Activated T-cell treated with anti-CD3 and anti-CD28 coated beads, Interleukin-2, amount 50 U/mL, for 72 hours (primary cell): ENCODE measurements at regions not wholly inside any gene's neighbourhood (a gene's known extent, or its start where the extent isn't known, plus 50 kb on each side); places are given as distances from the start of the nearest gene placed in this dataset.

Source experiments
- ATAC-seq, 2 donors: fragments of 150-1000 bp; cut with Tn5 transposase; replicated peaks in 1 of 2; 2 replicates each; pipeline ENCODE4 v1.10.0; 2021; ENCODE audit warnings: moderate library complexity in 2 of 2, mild to moderate bottlenecking in 1 of 2
- DNase-seq, 2 donors: peaks; one replicate each; pipeline ENCODE4 v3.0.0; 2021 to 2022; ENCODE audit warnings: mixed read lengths in 1 of 2
- H3K27ac Mint-ChIP-seq: one replicate; pipeline ENCODE4 v1.8.0; 2022; ENCODE audit warnings: mild to moderate bottlenecking, moderate library complexity, mixed read lengths
- H3K27me3 Mint-ChIP-seq: one replicate; pipeline ENCODE4 v1.8.0; 2022; ENCODE audit warnings: low read depth, mixed read lengths
- H3K36me3 Mint-ChIP-seq, 2 donors: one replicate each; pipeline ENCODE4 v1.8.0; 2022; ENCODE audit warnings: mixed read lengths in 2 of 2, mild to moderate bottlenecking in 1 of 2; ENCODE audit not compliant: insufficient read depth in 2 of 2
- H3K4me1 Mint-ChIP-seq: one replicate; pipeline ENCODE4 v1.8.0; 2022; ENCODE audit warnings: low read depth, mixed read lengths
- H3K4me3 Mint-ChIP-seq, 2 donors: one replicate each; pipeline ENCODE4 v1.8.0; 2022; ENCODE audit warnings: mild to moderate bottlenecking in 2 of 2, mixed read lengths in 2 of 2, moderate library complexity in 2 of 2
- H3K9me3 Mint-ChIP-seq, 2 donors: one replicate each; pipeline ENCODE4 v1.8.0; 2022; ENCODE audit warnings: mixed read lengths in 2 of 2

GRCh38 chr1:37415611-37416244 lies 58.7 kb upstream of the ZC3H12A start:
- DNase-seq = no peak
- H3K27me3 Mint-ChIP-seq = no peaks in the 10 kb centered on the region
- no peak overlapping the region for H3K4me3 Mint-ChIP-seq
- no peak for ATAC-seq
- peaks cover 2 to 3% of the 10 kb centered on the region in 2 donors for H3K9me3 Mint-ChIP-seq
- no peaks in the 10 kb centered on the region for H3K4me1 Mint-ChIP-seq
- H3K36me3 Mint-ChIP-seq = peaks cover 0 to 3% of the 10 kb centered on the region in 2 donors
- no peak overlapping the region for H3K27ac Mint-ChIP-seq

DNA sequence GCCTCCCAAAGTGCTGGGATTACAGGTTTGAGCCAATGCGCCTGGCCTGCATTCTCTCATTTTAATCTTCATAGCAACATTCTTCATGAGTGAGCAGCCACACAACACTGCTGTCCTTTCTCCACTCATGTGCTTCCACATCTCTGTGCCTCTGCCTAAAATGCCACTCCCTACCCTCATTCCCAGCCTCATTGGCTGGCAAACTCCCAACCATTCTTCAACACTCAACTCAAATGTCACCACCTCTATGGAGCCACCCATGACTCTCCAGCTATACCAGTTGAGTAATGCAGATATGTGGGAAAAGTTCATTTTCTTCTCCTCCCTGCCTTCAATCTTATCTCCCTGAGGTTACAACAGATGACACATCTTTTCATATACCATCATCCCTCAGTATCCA lies 53.9 kb upstream of the ZC3H12A start:
- Mint-ChIP-seq H3K27me3 (no peaks in the 10 kb centered on the region), H3K9me3 (peaks cover 2 to 3% of the 10 kb centered on the region in 2 donors), H3K36me3 (peaks cover 0 to 3% of the 10 kb centered on the region in 2 donors), H3K4me1 (no peaks in the 10 kb centered on the region), H3K4me3 (no peak overlapping the region), H3K27ac (no peak overlapping the region)
- no peak for ATAC-seq
- no peak for DNase-seq

GRCh38 chr1:37423810-37424209 lies 50.6 kb upstream of the ZC3H12A start:
- Mint-ChIP-seq H3K27me3 (peaks cover 3% of the 10 kb centered on the region), H3K36me3 (no peaks in the 10 kb centered on the region), H3K27ac (no peak overlapping the region), H3K9me3 (no peaks in the 10 kb centered on the region), H3K4me3 (no peak overlapping the region), H3K4me1 (no peaks in the 10 kb centered on the region)
- ATAC-seq (no peak), DNase-seq (no peak)

- Mint-ChIP-seq H3K36me3 (no peaks in the 10 kb centered on the region), H3K9me3 (no peaks in the 10 kb centered on the region), H3K4me3 (no peak overlapping the region), H3K27ac (no peak overlapping the region), H3K4me1 (no peaks in the 10 kb centered on the region), H3K27me3 (peaks cover 8% of the 10 kb centered on the region)
- DNase-seq = no peak
- no peak for ATAC-seq
Measured at GRCh38 chr1:37424523-37424922, 49.9 kb upstream of the ZC3H12A start.
